ENCODE measurements at regions not wholly inside any gene's neighbourhood (a gene's known extent, or its start where the extent isn't known, plus 50 kb on each side); places are given as distances from the start of the nearest gene placed in this dataset.
"Not testable (repeated sequence)": the region's sequence is repeated elsewhere in the genome, so short reads cannot be mapped to it uniquely, and the experiment has no call there.

DNA sequence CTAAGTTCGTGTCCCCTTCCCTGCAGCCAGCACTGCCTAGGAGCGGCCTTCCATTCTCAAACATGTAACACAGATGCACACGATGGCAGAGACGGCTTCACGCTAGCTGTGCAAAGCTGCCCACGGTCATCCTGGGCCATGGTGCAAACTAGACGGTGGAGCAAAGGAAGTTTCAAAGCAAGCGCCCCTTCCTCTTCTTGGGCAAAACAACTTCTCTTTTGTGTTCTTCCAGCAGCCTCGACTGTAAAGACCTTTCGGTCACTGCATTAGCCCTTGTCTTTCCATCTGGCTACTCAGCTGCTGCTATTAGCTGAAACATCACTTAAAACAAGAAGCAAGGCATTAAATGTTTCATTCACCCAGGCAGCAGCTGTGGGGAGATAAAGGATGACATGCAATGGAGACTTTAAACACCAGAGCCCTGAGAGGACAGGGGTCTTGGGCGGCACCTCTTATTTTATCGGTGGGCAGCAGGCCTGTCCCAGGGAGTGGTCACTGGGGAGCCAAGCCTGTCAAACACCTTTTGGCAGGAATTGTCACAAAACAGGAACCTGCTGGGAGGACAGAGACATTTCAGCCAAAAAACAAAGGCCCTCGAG, 214.8 kb downstream of the KLF6 start:
- no peak for DNase-seq

- no peak for DNase-seq
Observed at GRCh38 chr10:3568983-3569382, 216.0 kb downstream of the KLF6 start.

DNA sequence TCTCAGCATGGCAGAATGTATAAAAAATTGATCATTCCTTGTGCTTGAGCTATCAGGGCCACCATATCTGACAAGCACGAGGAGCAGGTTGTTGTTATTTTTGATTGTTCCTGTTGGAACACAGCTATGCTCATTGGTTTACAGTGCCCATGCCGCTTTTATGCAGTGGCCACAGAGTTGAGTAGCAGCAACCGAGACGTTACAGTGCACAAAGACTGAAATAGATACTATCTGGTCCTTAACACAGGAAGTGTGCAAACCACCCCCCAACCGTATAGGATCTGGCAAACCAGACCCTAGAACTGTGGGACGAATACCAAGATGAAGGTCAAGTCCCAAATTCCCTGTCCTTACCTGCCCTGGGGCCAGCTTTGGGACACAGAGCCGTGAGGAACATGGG, 216.6 kb downstream of the KLF6 start:
- DNase-seq: no peak

GRCh38 chr10:3567291-3567963, 217.6 kb downstream of the KLF6 start:
- DNase-seq: no peak

DNA sequence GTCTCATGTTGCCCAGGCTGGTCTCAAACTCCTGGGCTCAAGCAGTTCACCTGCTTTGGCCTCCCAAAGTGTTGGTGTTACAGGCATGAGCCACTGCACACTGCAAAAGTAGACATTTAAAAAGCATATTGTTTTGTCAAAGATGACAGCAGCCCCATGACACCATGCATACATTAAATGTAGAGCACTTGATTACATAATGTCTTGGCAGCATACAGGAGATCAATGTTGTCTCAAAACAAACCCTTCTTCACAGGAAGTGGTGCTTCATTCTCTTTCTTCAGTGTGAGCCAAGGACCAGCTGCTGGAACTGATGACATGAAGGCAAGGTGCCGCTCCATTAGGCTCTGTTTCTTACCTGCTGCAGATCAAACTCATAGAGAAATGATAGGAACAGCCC, 218.4 kb downstream of the KLF6 start:
- DNase-seq: no peak

DNA sequence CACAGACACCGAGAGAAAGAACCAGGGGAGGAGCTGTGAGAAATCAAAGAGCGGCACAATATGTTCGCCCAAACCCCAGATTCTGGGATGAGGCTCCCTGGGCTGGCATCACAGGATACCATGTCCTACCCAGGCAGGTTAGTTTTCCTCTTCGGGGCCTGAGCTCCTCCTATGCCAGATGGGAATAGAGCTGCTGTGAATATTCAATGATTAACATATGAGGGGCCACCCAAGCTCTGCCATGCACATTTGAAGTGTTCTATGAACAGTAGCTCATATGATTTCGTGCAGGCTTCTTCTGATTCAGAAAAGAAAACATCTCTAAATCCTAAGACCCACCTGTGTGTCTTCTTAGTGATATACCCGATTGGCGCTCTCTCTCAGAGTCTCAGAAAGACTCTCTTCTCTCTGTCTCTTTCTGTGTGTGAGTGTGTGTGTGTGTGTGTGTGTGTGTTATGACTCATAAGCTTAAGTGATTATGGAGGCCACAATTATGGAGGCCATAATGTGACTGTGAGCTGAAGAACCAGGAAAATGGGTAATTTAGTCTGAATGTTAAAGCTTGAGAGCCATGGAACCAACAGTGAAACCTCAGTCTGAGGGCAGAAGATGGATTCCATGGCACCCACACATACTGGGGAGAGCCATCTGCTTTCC, 220.5 kb downstream of the KLF6 start:
- no peak for DNase-seq

DNA sequence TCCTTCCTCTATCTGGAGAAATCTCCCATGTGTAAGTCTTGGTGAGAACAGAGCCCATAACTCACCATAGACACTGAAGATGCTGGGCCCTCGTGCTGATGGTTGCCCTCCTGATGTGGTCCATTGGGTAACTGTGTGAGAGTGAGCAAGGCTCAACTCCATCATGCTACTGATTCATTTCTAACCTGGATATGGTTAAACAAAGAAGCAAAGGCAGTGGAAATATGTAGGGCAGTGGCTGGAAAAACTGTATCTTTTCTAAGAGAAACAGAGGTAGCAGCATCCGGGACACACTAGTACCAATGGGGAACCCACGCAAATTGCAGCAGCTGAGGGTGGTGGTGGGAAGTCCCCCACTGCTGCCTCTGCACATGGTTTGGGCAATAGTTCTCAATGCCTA, 221.7 kb downstream of the KLF6 start:
- no peak for DNase-seq

DNA sequence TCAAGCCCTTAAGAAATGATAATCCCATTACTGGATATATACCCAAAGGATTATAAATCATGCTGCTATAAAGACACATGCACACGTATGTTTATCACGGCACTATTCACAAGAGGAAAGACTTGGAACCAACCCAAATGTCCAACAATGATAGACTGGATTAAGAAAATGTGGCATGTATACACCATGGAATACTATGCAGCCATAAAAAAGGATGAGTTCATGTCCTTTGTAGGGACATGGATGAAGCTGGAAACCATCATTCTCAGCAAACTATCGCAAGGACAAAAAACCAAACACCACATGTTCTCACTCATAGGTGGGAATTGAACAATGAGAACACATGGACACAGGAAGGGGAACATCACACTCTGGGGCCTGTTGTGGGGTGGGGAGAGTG, 224.4 kb downstream of the KLF6 start:
- DNase-seq: not testable (repeated sequence)

- no peak for DNase-seq
Observed at GRCh38 chr10:3559527-3559926, 225.5 kb downstream of the KLF6 start.

DNA sequence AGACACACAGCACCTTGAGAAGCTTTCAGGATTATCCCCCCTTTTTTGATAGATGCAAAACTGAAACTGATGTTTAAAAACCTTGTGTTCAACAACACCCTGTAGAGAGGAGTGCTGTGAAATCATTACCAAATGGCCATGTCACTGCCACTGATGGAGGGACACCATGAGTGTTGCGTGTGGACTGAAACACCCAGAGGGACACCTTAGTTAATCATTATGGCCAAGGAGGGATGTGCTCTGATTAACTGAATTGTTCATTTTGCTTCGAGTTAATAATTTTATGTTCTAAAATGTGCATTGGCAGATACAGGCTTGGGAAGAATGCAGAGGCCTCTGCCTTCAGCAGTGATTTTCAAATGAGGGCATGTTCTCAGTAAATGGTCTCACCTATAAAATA, 226.0 kb downstream of the KLF6 start:
- DNase-seq: no peak

DNA sequence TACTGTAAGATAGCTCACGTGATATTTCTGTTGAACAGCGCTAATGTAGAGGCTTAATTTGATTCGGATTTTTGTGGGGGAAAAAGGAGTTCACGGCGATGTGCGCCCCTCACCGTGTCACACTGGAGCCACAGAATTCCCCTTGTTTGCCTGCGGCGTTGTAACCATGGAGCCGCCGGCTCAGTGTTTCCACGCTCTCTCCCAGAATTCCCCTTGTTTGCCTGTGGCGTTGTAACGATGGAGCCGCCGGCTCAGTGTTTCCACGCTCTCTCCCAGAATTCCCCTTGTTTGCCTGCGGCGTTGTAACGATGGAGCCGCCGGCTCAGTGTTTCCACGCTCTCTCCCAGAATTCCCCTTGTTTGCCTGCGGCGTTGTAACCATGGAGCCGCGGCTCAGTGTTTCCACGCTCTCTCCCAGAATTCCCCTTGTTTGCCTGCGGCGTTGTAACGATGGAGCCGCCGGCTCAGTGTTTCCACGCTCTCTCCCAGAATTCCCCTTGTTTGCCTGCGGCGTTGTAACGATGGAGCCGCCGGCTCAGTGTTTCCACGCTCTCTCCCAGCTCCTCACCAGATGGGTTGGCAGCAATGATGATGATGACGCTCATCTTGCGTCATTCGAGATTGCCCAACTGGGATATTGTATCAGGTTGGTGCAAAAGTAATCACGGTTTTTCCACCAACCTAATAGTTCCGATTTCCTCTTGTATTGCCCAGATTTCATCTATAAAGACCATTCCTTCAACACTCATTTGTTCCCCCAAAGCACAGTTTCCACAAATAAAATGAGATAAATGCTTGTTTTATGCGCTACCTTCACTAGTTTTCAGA, 228.6 kb downstream of the KLF6 start:
- not testable (repeated sequence) for DNase-seq

DNA sequence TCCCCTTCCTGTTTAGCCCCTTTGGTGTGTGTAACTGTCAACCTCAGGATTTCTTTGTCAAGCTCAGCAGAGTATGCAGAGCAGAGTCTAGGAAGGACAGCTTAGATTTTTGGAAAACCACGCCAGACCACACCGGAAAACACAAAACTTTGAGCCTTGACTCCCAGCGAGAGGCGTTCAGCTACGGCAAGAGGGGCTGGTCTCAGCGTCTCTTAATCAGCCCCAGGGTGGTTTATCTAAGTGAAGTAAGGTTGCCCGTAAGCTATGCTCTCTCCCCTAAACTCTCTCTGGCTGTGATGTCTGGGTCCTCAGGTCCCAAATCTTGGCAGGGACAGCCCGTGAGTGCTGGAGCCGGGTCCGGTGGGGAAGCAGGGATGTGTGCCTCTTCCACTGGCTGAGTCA, 230.9 kb downstream of the KLF6 start:
- no peak for DNase-seq

GRCh38 chr10:3552281-3552680, 232.7 kb downstream of the KLF6 start:
- no peak for DNase-seq

DNA sequence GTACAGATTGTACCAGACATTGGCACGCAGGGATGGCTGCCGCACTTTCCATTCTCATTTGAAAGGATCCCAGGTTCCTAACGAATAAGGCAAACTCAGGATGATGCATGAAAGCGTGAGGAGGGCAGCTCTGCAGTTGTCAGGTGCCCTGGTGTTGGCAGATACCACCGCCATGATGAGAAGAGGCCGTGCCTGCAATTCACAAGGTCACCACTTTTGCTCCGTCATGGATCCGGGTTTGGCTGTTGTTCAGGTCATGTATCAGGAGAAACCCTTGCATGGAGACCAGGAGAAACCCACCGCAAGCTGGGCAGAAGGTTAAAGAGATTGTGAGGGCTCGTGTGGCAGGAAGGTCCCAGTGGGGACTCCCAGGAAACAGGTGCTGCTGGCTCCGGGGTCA, 233.2 kb downstream of the KLF6 start:
- no peak for DNase-seq

DNA sequence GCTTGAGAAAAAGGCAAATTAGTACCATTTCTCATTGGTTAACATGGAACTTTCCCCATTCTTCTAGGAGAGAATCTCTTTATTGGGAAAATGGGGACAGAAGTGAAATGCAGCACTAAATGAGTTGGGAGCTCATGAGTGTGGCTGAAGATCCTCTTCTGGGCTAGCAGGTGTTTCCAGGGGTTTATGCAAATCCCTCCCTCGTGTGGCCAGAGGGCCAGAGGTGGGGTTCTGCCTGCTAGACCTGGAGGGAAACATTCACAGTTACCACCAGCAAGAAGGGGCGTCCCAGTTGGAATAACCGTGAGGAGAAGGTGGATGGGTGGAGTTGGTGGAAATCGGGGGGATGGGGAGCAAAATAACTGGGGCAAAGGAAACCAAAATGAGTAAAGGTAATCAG, 235.9 kb downstream of the KLF6 start:
- no peak for DNase-seq

DNA sequence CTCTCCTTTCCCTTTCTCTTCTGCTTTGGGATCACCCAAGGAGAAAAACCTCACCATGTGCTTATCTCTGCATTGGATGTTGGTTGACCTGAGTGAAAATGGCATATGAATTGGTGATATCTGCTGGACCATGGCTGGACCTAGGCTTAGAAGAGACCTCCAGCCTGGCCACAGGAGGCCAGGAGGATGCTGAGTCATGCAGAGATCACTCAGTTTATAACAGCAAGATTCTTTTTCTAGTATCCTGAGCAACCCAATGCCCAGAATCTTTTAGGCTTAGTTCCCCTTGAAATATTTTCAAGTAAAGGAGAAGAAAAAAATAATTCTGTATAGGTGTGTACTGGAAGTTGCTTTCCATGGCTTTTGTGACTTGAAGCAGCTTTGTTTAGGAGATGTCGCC, 236.3 kb downstream of the KLF6 start:
- no peak for DNase-seq

DNA sequence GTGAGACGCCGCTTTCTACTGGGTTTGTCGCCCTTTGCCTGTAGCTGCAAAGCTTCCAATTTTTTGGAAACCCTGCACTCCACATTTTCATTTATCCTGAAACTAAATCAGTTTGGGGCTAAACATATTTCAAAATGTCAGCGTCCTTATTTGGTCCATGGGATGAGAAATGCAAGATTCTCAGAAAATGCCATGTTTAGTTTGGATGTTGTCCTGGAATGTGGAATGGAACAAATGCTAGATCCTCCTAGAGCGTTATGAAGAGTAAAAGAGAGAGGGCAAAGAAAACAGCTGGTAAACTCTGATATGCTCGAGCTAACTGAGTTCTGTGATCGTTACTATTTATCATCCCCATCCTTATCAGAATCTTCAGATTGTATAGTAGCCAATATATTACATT, 236.9 kb downstream of the KLF6 start:
- DNase-seq: no peak

GRCh38 chr10:3544561-3544960, 240.4 kb downstream of the KLF6 start:
- DNase-seq: no peak

DNA sequence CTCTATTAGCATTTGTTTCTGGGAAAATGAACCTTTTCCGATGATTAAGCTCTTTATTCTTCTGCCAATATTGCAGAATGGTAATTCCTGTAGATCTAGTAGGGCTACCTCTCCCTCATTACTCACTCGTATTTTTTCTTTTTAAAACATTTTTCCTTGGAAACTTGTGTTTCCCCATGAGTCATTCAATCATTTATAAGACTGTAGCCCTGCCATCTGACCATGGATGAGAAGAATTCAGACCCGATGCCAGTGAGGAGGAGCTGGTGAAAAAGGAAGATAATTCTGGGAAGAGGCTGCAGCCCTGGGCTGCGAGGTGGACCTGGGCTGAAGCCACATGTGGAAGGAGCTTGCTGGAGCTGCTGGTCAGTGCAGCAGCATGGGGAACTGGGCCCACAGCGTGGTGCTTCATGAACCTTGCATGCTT, 242.8 kb downstream of the KLF6 start:
- DNase-seq: no peak

- no peak for DNase-seq
Observed at GRCh38 chr10:3539696-3540383, 245.2 kb downstream of the KLF6 start.

GRCh38 chr10:3538656-3539531, 246.1 kb downstream of the KLF6 start:
- DNase-seq: no peak

- DNase-seq: no peak
Observed at GRCh38 chr10:3538291-3538655, 246.7 kb downstream of the KLF6 start.
